ENCODE measurements at regions not wholly inside any gene's neighbourhood (a gene's known extent, or its start where the extent isn't known, plus 50 kb on each side); places are given as distances from the start of the nearest gene placed in this dataset.

GRCh38 chr4:166257891-166258290 is 384.9 kb downstream of the TLL1 start:
- 21% methylated on average over 4 of the region's 4 CpGs for WGBS

GRCh38 chr4:166259081-166259480 is 386.0 kb downstream of the TLL1 start:
- Histone ChIP-seq H3K36me3 (no peaks in the 10 kb centered on the region), H3K27ac (no peak overlapping the region), H3K9me3 (no peaks in the 10 kb centered on the region), H3K4me1 (replicated peaks) (no peaks in the 10 kb centered on the region), H3K27me3 (replicated peaks; ENCODE audit: insufficient read depth) (no peaks in the 10 kb centered on the region), H3K4me3 (no peak overlapping the region)
- WGBS, result 48% methylated on average over 4 of the region's 4 CpGs
- DNase-seq (ENCODE audit: low spot score), result no peak
- intact Hi-C loops (cut with DNase I), result no loop called here
- no peak for TF ChIP-seq POLR2AphosphoS5 (IDR thresholded peaks at IDR 0.05)
- TF ChIP-seq CTCF (IDR thresholded peaks at IDR 0.05), result no peak
- TF ChIP-seq POLR2A (IDR thresholded peaks at IDR 0.05), result no peak

More at GRCh38 chr4:166257891-166258290, 384.9 kb downstream of the TLL1 start:
- Histone ChIP-seq H3K36me3 (no peaks in the 10 kb centered on the region), H3K4me1 (replicated peaks) (no peaks in the 10 kb centered on the region), H3K27me3 (replicated peaks; ENCODE audit: insufficient read depth) (no peaks in the 10 kb centered on the region), H3K4me3 (no peak overlapping the region), H3K27ac (no peak overlapping the region), H3K9me3 (no peaks in the 10 kb centered on the region)
- DNase-seq (ENCODE audit: low spot score), result no peak
- TF ChIP-seq CTCF (IDR thresholded peaks at IDR 0.05) (no peak), POLR2AphosphoS5 (IDR thresholded peaks at IDR 0.05) (no peak), POLR2A (IDR thresholded peaks at IDR 0.05) (no peak)
- intact Hi-C loops (cut with DNase I), result no loop called here

- Histone ChIP-seq H3K4me1 (replicated peaks) (no peaks in the 10 kb centered on the region), H3K36me3 (no peaks in the 10 kb centered on the region), H3K27me3 (replicated peaks; ENCODE audit: insufficient read depth) (no peaks in the 10 kb centered on the region), H3K4me3 (no peak overlapping the region), H3K27ac (no peak overlapping the region), H3K9me3 (no peaks in the 10 kb centered on the region)
- TF ChIP-seq POLR2AphosphoS5 (IDR thresholded peaks at IDR 0.05) (no peak), POLR2A (IDR thresholded peaks at IDR 0.05) (no peak), CTCF (IDR thresholded peaks at IDR 0.05) (no peak)
- 78% methylated on average over 21 of the region's 21 CpGs for WGBS
- intact Hi-C loops (cut with DNase I), result no loop called here
- DNase-seq (ENCODE audit: low spot score), result no peak
Observed at GRCh38 chr4:166274136-166274761, 401.2 kb downstream of the TLL1 start.

- no peak overlapping the region for H3K27ac ChIP-seq
- no peaks in the 10 kb centered on the region for H3K36me3 ChIP-seq
- no peak overlapping the region for H3K4me3 ChIP-seq
- DNase-seq (ENCODE audit: low spot score), result no peak
- intact Hi-C loops (cut with DNase I), result no loop called here
- no peaks in the 10 kb centered on the region for H3K9me3 ChIP-seq
- H3K4me1 ChIP-seq (replicated peaks), result no peaks in the 10 kb centered on the region
- no peaks in the 10 kb centered on the region for H3K27me3 ChIP-seq (replicated peaks; ENCODE audit: insufficient read depth)
- no peak for TF ChIP-seq POLR2A (IDR thresholded peaks at IDR 0.05)
- no peak for TF ChIP-seq POLR2AphosphoS5 (IDR thresholded peaks at IDR 0.05)
- TF ChIP-seq CTCF (IDR thresholded peaks at IDR 0.05), result no peak
- WGBS, result 95% methylated on average over 1 of the region's 1 CpG
Observed at GRCh38 chr4:166274775-166275174, 401.7 kb downstream of the TLL1 start.

GRCh38 chr4:166277401-166277800 is 404.4 kb downstream of the TLL1 start:
- Histone ChIP-seq H3K9me3 (no peaks in the 10 kb centered on the region), H3K4me1 (replicated peaks) (no peaks in the 10 kb centered on the region), H3K27me3 (replicated peaks; ENCODE audit: insufficient read depth) (no peaks in the 10 kb centered on the region), H3K27ac (no peak overlapping the region), H3K36me3 (no peaks in the 10 kb centered on the region), H3K4me3 (no peak overlapping the region)
- TF ChIP-seq POLR2AphosphoS5 (IDR thresholded peaks at IDR 0.05), result no peak
- 24% methylated on average over 1 of the region's 1 CpG for WGBS
- intact Hi-C loops (cut with DNase I), result no loop called here
- no peak for DNase-seq (ENCODE audit: low spot score)

Measured in prostate gland (tissue), 2 donors.